Stromal cell of bone marrow (primary cell): ENCODE measurements at regions not wholly inside any gene's neighbourhood (a gene's known extent, or its start where the extent isn't known, plus 50 kb on each side); places are given as distances from the start of the nearest gene placed in this dataset.

Source experiments
- DNase-seq: peaks from one replicate; pipeline ENCODE4 v3.0.0-alpha.2; 2012; ENCODE audit warnings: low read depth

GRCh38 chr21:16180614-16181013 lies 450.8 kb downstream of the USP25 start:
- DNase-seq, result no peak

GRCh38 chr21:16181018-16181417 lies 451.2 kb downstream of the USP25 start:
- DNase-seq, result no peak

DNA sequence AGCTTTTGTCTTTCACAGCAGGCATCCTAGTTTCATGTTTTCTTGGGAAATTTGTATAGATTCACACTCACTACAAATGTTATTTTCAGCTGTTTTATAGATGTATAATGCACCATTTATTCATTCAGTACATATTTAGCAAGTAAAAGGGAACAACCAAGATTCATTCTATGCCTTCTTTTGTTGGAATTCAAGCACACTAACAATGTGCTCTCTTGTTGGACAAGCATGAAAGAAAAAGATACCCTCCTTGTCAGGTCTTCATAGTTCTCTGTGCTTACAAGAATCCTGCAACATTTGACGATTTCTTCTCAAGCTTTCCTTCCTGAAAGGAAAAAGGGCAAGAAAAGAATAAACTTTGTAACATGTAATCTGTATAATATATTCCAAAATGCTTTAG lies 456.0 kb downstream of the USP25 start:
- no peak for DNase-seq

DNA sequence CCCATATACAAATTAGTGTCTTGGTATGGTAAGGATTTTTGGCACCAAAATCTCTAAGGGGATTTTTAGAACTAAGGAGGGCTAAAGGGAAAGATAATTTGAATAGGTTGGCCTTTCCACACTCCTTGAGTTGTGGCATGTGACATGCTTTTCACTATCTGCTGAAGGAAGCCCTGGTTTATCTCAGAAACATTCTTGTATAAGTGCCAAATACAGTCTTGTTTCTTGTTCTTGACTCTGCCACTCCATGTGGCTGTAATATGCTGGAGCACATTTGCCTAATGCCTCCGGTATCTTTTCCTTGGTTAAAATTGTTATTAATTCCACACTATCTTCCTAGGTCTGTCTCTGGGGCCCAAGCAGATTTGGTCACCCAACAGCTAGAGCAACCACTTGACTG lies 457.0 kb downstream of the USP25 start:
- DNase-seq, result no peak

- DNase-seq, result no peak
These were observed 458.0 kb downstream of the USP25 start for GRCh38 chr21:16187603-16188301.

DNA sequence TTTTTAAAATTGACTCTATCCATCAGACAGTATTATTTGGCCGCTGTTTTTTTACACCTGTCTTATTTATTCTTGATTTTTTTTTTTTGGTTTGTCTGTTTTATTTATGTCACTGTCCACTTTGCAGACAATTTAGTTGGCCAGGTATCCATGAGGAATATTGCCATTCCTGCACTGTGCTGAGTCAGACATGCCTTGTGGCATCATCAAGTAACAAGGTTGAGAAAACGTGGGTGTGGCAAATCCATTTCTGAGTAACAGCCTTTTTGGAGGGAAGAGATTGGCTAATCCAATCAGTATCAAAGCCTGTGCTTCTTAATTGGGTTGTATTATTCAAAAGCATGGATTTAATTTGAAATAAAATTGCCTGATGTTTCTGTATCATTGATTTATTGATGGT lies 463.1 kb downstream of the USP25 start:
- no peak for DNase-seq

DNA sequence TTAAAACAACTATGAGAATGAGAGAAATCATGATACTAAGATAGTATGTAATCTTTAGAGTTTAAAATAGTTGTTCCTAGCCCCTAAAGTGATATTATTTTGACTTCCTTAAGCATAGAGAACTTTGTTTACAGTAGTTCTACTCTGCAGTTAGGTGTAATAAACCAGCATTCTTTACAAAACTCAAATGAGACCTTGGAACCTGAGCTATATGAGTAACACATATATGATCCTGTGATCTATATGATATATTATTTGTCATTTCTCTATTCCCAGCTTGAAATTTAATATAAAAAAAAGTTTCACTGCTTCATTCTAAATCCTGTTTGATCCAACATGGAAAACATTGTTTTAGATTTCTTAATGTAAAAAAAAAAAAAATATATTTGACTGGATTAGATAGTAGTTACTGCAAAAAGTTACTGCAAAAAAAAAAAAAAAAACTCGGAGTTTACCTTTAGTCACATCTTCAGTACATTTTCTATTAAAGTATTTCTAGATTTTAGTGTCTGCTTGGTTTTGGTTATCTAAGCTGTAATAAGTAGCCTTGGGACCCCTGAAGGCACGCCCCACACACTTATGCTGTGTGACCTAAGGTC lies 463.8 kb downstream of the USP25 start:
- no peak for DNase-seq

- DNase-seq, result peak; percentile 61
These were observed 464.5 kb downstream of the USP25 start for GRCh38 chr21:16194095-16194787.

DNA sequence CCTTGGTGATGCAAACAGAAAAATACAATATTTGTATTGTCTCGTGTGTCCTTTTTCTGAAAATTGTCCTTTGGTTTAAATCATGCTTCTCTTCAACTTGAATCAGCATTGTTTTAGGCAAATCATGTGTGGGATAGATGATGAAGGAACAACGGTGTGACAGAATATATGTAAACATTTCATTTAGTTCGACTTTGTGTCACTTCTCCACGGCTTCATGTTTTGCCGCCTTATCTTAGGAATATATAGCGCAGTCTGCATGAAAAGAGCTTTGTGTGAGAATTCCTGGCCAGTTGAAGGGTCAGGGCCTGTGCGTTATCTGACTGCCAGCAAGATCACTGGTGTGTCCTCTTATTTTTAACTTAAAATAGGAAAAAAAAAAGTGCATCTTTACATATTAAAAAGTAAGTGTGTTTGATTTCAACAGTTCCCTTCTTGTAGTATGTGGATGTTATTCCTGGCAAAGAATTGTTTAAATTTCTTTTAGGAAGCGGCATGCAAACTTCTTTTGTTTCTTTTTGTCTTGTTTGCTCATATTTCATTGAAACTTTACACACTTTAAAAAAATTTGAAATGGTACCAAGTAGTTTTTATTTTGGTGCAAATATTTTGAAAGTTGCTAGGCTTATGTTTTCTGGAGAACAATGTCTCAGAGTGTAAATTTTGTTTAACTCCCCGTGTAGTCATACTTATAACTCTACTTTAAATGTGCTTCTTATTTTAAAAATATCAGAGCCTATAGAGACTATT lies 465.2 kb downstream of the USP25 start:
- DNase-seq, result peak; percentile 10

GRCh38 chr21:16195538-16195910 lies 465.7 kb downstream of the USP25 start:
- DNase-seq, result peak; percentile 45

- DNase-seq, result no peak
These were observed 466.2 kb downstream of the USP25 start for GRCh38 chr21:16196001-16196400.

DNA sequence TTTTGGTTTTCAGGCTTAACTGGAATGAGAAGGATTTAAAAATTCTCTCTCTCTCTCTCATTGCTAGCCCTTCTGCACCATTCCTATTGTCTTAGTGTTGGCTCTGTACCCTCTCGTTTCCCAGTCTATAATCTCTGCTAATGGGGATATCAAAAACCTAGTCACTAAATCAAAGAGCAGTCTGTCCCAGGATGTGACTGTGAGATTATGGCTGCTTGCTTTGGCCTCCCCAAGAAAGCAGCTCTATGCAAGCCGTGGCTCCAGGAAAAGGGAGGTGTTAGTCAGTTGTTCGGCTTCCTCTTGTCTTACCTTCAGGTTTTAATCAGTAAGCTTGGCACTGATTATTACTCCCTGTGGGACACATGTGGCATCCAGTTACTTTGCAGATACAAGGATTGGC lies 468.8 kb downstream of the USP25 start:
- no peak for DNase-seq

- DNase-seq, result no peak
These were observed 469.8 kb downstream of the USP25 start for GRCh38 chr21:16199539-16199938.

DNA sequence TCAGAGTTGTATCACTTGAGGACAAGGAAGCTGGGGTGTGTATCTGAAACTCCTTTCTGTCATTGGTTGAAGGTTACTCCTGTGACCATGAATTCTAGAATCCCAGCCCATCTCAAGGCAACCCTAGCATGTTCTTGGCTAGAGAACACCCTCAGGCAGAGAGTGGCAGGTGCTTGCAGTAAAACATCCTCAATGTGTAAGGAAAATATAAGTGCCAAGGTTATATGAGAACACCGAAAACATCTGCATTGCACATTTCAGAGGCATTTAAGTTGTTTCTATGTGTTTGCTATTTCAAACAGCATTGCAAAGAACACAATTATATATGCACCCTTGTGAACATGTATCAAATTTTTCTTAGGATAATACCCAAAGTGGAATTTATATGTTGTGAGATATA lies 471.9 kb downstream of the USP25 start:
- DNase-seq, result no peak

DNA sequence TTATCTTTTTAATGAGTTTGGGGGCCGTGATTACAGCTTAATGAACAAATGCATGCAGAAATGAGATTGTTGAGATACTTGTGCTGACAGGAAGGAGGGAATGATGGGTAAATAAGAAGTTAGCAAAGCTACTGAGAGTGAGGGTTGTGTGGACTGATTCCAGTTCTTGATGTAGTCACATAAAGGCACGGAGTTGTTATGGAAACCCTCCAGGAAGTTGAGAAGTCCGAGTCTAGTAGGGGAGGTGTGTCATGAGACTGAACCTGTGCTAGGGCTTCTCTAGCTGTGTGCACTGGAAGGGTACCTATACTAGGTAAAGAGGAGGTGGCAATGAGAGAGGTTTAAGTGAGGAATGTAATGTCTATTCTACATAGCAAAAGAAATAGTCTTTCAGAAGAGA lies 475.7 kb downstream of the USP25 start:
- no peak for DNase-seq

DNA sequence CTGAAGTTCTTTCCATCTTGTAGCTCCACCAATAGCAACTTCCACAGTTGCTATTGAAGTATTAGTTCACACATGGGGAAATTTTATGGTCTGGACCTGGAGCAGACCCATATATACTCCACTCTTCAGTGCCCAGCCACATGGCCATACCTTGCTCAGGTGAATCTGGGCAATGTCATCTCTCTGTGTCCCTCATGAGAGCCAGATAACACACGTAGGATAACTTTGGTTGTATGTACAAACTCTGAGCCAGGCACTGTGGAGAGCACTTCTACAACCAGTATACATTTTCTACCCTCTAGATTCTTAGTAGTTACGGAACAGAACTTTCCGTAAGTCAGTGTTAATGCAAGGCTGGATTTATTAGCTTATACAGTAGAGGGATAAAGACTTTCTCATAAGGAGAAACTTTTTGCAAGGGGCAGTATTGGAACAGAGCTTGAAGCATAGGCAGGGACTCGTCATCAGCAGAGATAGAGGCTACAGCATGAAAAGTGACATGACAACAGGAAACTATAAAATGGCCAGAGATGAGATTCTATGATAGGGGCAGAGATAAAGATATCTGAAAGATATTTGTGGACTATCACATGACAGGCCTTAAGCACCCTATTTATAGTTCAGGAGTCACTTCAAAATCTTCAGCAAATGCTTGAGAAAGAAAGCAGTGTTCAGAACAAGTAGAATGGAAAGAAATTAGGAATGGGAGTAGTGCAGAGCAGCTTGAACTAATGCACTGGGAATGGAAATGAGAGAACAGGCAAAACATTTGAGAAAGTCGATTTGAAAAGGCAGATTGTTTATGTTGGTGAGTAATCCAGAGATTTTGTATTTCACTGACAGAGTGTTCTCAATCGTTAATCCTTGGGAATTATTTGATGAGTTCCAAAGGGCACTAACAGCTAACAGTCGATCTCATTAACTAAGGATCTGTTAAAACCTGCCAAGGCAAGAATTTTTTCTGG lies 481.8 kb downstream of the USP25 start:
- peak; percentile 29 for DNase-seq

DNA sequence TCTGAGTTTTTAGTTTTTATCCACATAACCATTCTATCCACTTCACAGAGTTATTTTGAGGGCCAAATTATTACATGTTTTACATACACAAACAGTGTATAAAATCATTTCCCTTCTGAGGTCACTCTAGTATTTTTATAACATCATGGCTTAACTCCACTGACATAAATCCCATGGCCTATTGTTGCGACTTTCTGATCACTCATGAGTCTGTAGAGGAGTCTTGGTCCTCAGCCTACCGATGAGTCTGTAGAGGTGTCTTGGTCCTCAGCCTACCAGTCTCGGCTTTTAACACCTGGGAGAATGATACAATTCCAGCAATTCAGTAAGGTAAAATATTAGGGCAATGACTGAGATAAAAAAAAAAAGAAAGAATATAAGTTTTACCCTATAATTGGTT lies 483.7 kb downstream of the USP25 start:
- DNase-seq, result no peak

- DNase-seq, result no peak
These were observed 485.4 kb downstream of the USP25 start for GRCh38 chr21:16215193-16215592.

- no peak for DNase-seq
These were observed 485.9 kb downstream of the USP25 start for GRCh38 chr21:16215663-16216183.

DNA sequence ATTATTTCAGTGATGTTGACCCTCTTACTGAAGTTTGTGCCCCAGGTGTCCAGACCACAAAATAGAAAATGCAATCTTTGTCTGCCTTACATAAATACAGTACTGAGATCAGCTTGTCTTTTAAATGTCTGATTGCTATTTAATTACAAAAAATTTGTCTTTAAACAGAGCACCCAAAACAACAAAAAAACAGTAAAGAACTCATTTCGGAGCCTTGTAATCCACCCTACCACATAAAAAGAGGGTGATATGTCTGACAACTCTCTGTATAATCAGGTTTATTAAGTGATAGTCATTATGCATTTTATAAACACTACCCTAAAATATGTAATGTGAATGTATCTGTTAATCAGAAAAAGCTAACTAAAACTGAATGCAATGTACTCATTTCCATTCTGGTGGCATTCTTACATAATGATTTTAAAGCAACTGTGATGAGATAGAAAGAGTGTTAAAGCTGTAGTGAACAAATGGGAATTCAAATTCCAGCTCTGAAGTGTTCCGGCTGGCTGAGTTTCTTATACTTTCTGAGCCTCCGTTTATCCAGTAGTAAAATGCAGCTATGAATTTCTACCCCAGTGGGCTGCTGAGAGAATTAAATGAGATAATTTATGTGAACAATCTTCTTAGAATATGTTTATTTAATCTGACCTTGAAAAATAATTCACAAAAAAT lies 486.6 kb downstream of the USP25 start:
- DNase-seq, result no peak
